ENCODE measurements at regions not wholly inside any gene's neighbourhood (a gene's known extent, or its start where the extent isn't known, plus 50 kb on each side); places are given as distances from the start of the nearest gene placed in this dataset.
"Not testable (repeated sequence)": the region's sequence is repeated elsewhere in the genome, so short reads cannot be mapped to it uniquely, and the experiment has no call there.

GRCh38 chr4:94135701-94136100 is 72.0 kb upstream of the SMARCAD1 start:
- H3K9me3 ChIP-seq (ENCODE audit: low read length) = no peaks in the 10 kb centered on the region
- H3K9me2 ChIP-seq (ENCODE audit: low read depth, low read length) = no peaks in the 10 kb centered on the region
- no peak overlapping the region for H3K4me2 ChIP-seq (ENCODE audit: low read length)
- TF ChIP-seq EZH2 (IDR thresholded peaks at IDR 0.05; ENCODE audit: borderline replicate concordance, low read length) (no peak), CTCF (IDR thresholded peaks at IDR 0.05; ENCODE audit: low read length) (no peak)
- no peak overlapping the region for H3K27ac ChIP-seq (ENCODE audit: low read depth, low read length, poor library complexity, severe bottlenecking)
- no peaks in the 10 kb centered on the region for H3F3A ChIP-seq (ENCODE audit: insufficient read depth, low read length)
- no peaks in the 10 kb centered on the region for H3K4me1 ChIP-seq (ENCODE audit: insufficient read depth, low read length, severe bottlenecking)
- H3K36me3 ChIP-seq (ENCODE audit: insufficient read depth, low read length) = no peaks in the 10 kb centered on the region
- H3K27me3 ChIP-seq (ENCODE audit: insufficient read depth, low read length) = 0 out of 2 replicates have a peak, but pooled peaks cover 3% of the 10 kb centered on the region
- H3K9ac ChIP-seq (ENCODE audit: low read length) = no peak overlapping the region
- no peaks in the 10 kb centered on the region for H4K20me1 ChIP-seq (ENCODE audit: insufficient read depth, low read length)
- H2AFZ ChIP-seq (ENCODE audit: low read length) = no peak overlapping the region
- no peaks in the 10 kb centered on the region for H3K79me2 ChIP-seq (ENCODE audit: insufficient read depth, low read length)
- H3K4me3 ChIP-seq (ENCODE audit: low read depth, low read length, poor library complexity, severe bottlenecking) = no peak overlapping the region

GRCh38 chr4:94139931-94140612 is 67.6 kb upstream of the SMARCAD1 start:
- H2AFZ ChIP-seq (ENCODE audit: low read length) = no peak overlapping the region

GRCh38 chr4:94141001-94141400 is 66.7 kb upstream of the SMARCAD1 start:
- Histone ChIP-seq H2AFZ (ENCODE audit: low read length) (no peak overlapping the region), H3K9ac (ENCODE audit: low read length) (no peak overlapping the region), H3K4me2 (ENCODE audit: low read length) (no peak overlapping the region), H3K4me3 (ENCODE audit: low read depth, low read length, poor library complexity, severe bottlenecking) (no peak overlapping the region), H3F3A (ENCODE audit: insufficient read depth, low read length) (no peaks in the 10 kb centered on the region), H3K9me2 (ENCODE audit: low read depth, low read length) (no peaks in the 10 kb centered on the region), H4K20me1 (ENCODE audit: insufficient read depth, low read length) (no peaks in the 10 kb centered on the region), H3K9me3 (ENCODE audit: low read length) (no peaks in the 10 kb centered on the region), H3K36me3 (ENCODE audit: insufficient read depth, low read length) (no peaks in the 10 kb centered on the region), H3K27ac (ENCODE audit: low read depth, low read length, poor library complexity, severe bottlenecking) (no peak overlapping the region), H3K27me3 (ENCODE audit: insufficient read depth, low read length) (0 out of 2 replicates have a peak, but pooled peaks cover 3% of the 10 kb centered on the region), H3K79me2 (ENCODE audit: insufficient read depth, low read length) (no peaks in the 10 kb centered on the region), H3K4me1 (ENCODE audit: insufficient read depth, low read length, severe bottlenecking) (no peaks in the 10 kb centered on the region)
- TF ChIP-seq CTCF (IDR thresholded peaks at IDR 0.05; ENCODE audit: low read length) (no peak), EZH2 (IDR thresholded peaks at IDR 0.05; ENCODE audit: borderline replicate concordance, low read length) (no peak)

More at GRCh38 chr4:94139931-94140612, 67.6 kb upstream of the SMARCAD1 start:
- Histone ChIP-seq H3K9me3 (ENCODE audit: low read length) (no peaks in the 10 kb centered on the region), H3F3A (ENCODE audit: insufficient read depth, low read length) (no peaks in the 10 kb centered on the region), H4K20me1 (ENCODE audit: insufficient read depth, low read length) (no peaks in the 10 kb centered on the region), H3K4me3 (ENCODE audit: low read depth, low read length, poor library complexity, severe bottlenecking) (no peak overlapping the region), H3K36me3 (ENCODE audit: insufficient read depth, low read length) (no peaks in the 10 kb centered on the region), H3K27ac (ENCODE audit: low read depth, low read length, poor library complexity, severe bottlenecking) (no peak overlapping the region), H3K4me1 (ENCODE audit: insufficient read depth, low read length, severe bottlenecking) (no peaks in the 10 kb centered on the region), H3K27me3 (ENCODE audit: insufficient read depth, low read length) (0 out of 2 replicates have a peak, but pooled peaks cover 3% of the 10 kb centered on the region), H3K4me2 (ENCODE audit: low read length) (no peak overlapping the region), H3K9ac (ENCODE audit: low read length) (no peak overlapping the region), H3K9me2 (ENCODE audit: low read depth, low read length) (no peaks in the 10 kb centered on the region), H3K79me2 (ENCODE audit: insufficient read depth, low read length) (no peaks in the 10 kb centered on the region)
- TF ChIP-seq EZH2 (IDR thresholded peaks at IDR 0.05; ENCODE audit: borderline replicate concordance, low read length) = no peak
- no peak for TF ChIP-seq CTCF (IDR thresholded peaks at IDR 0.05; ENCODE audit: low read length)

- not testable (repeated sequence) for H3K79me2 ChIP-seq (ENCODE audit: insufficient read depth, low read length); H3K4me3 ChIP-seq (ENCODE audit: low read depth, low read length, poor library complexity, severe bottlenecking); H3K27ac ChIP-seq (ENCODE audit: low read depth, low read length, poor library complexity, severe bottlenecking); H3K4me1 ChIP-seq (ENCODE audit: insufficient read depth, low read length, severe bottlenecking); H3K9me2 ChIP-seq (ENCODE audit: low read depth, low read length); H3K36me3 ChIP-seq (ENCODE audit: insufficient read depth, low read length); H3K9me3 ChIP-seq (ENCODE audit: low read length); H3K9ac ChIP-seq (ENCODE audit: low read length); H4K20me1 ChIP-seq (ENCODE audit: insufficient read depth, low read length); H3F3A ChIP-seq (ENCODE audit: insufficient read depth, low read length); H2AFZ ChIP-seq (ENCODE audit: low read length); H3K27me3 ChIP-seq (ENCODE audit: insufficient read depth, low read length)
- H3K4me2 ChIP-seq (ENCODE audit: low read length) = peak overlapping the region; percentile 14; the same call in 1 of the 2 replicates
Observed at GRCh38 chr4:94148052-94148451, 59.6 kb upstream of the SMARCAD1 start.

Data from OCI-LY1 (cell line).